Natural killer cell treated with Interleukin-12 subunit alpha and Interleukin-12 subunit beta and Interleukin-15 and Interleukin-18, amount 100 ng/mL, for 72 hours (primary cell): ENCODE measurements at regions not wholly inside any gene's neighbourhood (a gene's known extent, or its start where the extent isn't known, plus 50 kb on each side); places are given as distances from the start of the nearest gene placed in this dataset.
A peak's percentile ranks its signal among the peaks of the same experiment; 100 is the strongest.

Source experiments
- ATAC-seq, 2 donors: fragments of 150-1000 bp; cut with Tn5 transposase in 1 of 2; sonication (Bioruptor Pico), chemical (Tn5 transposase) in 1 of 2; 2 replicates each; pipeline ENCODE4 v1.10.0; 2021
- DNase-seq: peaks from one replicate; pipeline ENCODE4 v3.0.0; 2022; ENCODE audit warnings: low spot score
- H3K27ac Mint-ChIP-seq, 2 donors: 1 replicate in 1 of 2; 2 replicates in 1 of 2; pipeline ENCODE4 v1.8.0; 2022; ENCODE audit warnings: mixed read lengths in 2 of 2, mild to moderate bottlenecking in 1 of 2, moderate library complexity in 1 of 2
- H3K27me3 Mint-ChIP-seq, 2 donors: 1 replicate in 1 of 2; 2 replicates in 1 of 2; pipeline ENCODE4 v1.8.0; 2022; ENCODE audit warnings: mixed read lengths in 2 of 2
- H3K36me3 Mint-ChIP-seq: one replicate; pipeline ENCODE4 v1.8.0; 2022; ENCODE audit warnings: mixed read lengths
- H3K4me1 Mint-ChIP-seq, 2 donors: 1 replicate in 1 of 2; 2 replicates in 1 of 2; pipeline ENCODE4 v1.8.0; 2022; ENCODE audit warnings: low read depth in 2 of 2, mixed read lengths in 2 of 2, mild to moderate bottlenecking in 1 of 2
- H3K4me3 Mint-ChIP-seq: one replicate; pipeline ENCODE4 v1.8.0; 2022; ENCODE audit warnings: mixed read lengths
- H3K9me3 Mint-ChIP-seq: 2 replicates; pipeline ENCODE4 v1.8.0; 2022; ENCODE audit warnings: mixed read lengths

- no peaks in the 10 kb centered on the region for H3K36me3 Mint-ChIP-seq
- ATAC-seq: peak in 1 of 2 donors; percentile 17
- no peaks in the 10 kb centered on the region for H3K9me3 Mint-ChIP-seq
- peaks cover 0 to 34% of the 10 kb centered on the region in 2 donors for H3K27me3 Mint-ChIP-seq
- no peak overlapping the region for H3K4me3 Mint-ChIP-seq
- DNase-seq: no peak
- no peaks in the 10 kb centered on the region for H3K4me1 Mint-ChIP-seq
- no peak overlapping the region for H3K27ac Mint-ChIP-seq
Observed at GRCh38 chr5:169350759-169351240, 49.9 kb upstream of the SLIT3 start.
